Loucy (cell line): ENCODE measurements at regions not wholly inside any gene's neighbourhood (a gene's known extent, or its start where the extent isn't known, plus 50 kb on each side); places are given as distances from the start of the nearest gene placed in this dataset.

Experiments
- H2AFZ ChIP-seq: fragments of 200-600 bp; sonication (generic); 2 replicates; pipeline ENCODE4 v1.6.0; 2016; ENCODE audit warnings: antibody characterized with exemption, mild to moderate bottlenecking, low read length, moderate library complexity
- H3F3A ChIP-seq: fragments of 200-600 bp; 2 replicates; pipeline ENCODE4 v1.6.0; 2016; ENCODE audit warnings: antibody characterized with exemption, low read depth, mild to moderate bottlenecking
- H3K27me3 ChIP-seq: fragments of 200-600 bp; sonication (generic); 2 replicates; pipeline ENCODE4 v1.6.1; 2014; ENCODE audit warnings: low read length, mild to moderate bottlenecking; ENCODE audit not compliant: insufficient read depth, poor library complexity, severe bottlenecking
- H3K36me3 ChIP-seq: fragments of 200-600 bp; sonication (generic); 2 replicates; pipeline ENCODE4 v1.6.1; 2016; ENCODE audit warnings: low read length; ENCODE audit not compliant: insufficient read depth
- H3K4me1 ChIP-seq: fragments of 200-600 bp; sonication (generic); 2 replicates; pipeline ENCODE4 v1.5.1; 2014; ENCODE audit warnings: low read length, mild to moderate bottlenecking; ENCODE audit not compliant: insufficient read depth, poor library complexity, severe bottlenecking
- H3K4me2 ChIP-seq: fragments of 200-600 bp; sonication (generic); 2 replicates; pipeline ENCODE4 v1.6.0; 2014; ENCODE audit warnings: antibody characterized with exemption, low read length, low read depth, mild to moderate bottlenecking; ENCODE audit not compliant: poor library complexity, severe bottlenecking
- H3K4me3 ChIP-seq: fragments of 200-600 bp; sonication (generic); 2 replicates; pipeline ENCODE4 v1.5.1; 2014; ENCODE audit warnings: low read length, mild to moderate bottlenecking, mixed read lengths; ENCODE audit not compliant: poor library complexity, severe bottlenecking
- H3K79me2 ChIP-seq: fragments of 200-600 bp; sonication (generic); 2 replicates; pipeline ENCODE4 v1.6.1; 2014; ENCODE audit warnings: low read length; ENCODE audit not compliant: insufficient read depth
- H3K9ac ChIP-seq: fragments of 200-600 bp; sonication (generic); 2 replicates; pipeline ENCODE4 v1.6.0; 2014; ENCODE audit warnings: mild to moderate bottlenecking, low read depth, low read length, moderate library complexity; ENCODE audit not compliant: poor library complexity, severe bottlenecking
- H3K9me2 ChIP-seq: fragments of 200-600 bp; sonication (generic); replicated peaks from 2 replicates; pipeline ENCODE4 v1.6.1; 2016; ENCODE audit warnings: low read depth, low read length, mixed read lengths
- H3K9me3 ChIP-seq: fragments of 200-600 bp; sonication (generic); 2 replicates; pipeline ENCODE4 v1.6.1; 2014; ENCODE audit warnings: mild to moderate bottlenecking, antibody characterized with exemption, low read length, low read depth; ENCODE audit not compliant: insufficient read depth
- H4K20me1 ChIP-seq: fragments of 200-600 bp; sonication (generic); 2 replicates; pipeline ENCODE4 v1.6.0; 2014; ENCODE audit warnings: antibody characterized with exemption, low read length, mild to moderate bottlenecking; ENCODE audit not compliant: insufficient read depth, poor library complexity, severe bottlenecking
- CTCF ChIP-seq: fragments of 200-600 bp; sonication (generic); conservative IDR thresholded peaks from 2 replicates; pipeline ENCODE4 v1.5.1; 2014; ENCODE audit warnings: mild to moderate bottlenecking, antibody characterized with exemption, low read length
- EZH2phosphoT487 ChIP-seq: fragments of 200-600 bp; IDR thresholded peaks from 2 replicates; pipeline ENCODE4 v1.6.1; 2018; ENCODE audit warnings: antibody characterized with exemption, mild to moderate bottlenecking, moderate library complexity, borderline replicate concordance

- Histone ChIP-seq H4K20me1 (no peaks in the 10 kb centered on the region), H3K27me3 (no peaks in the 10 kb centered on the region), H3K4me3 (no peak overlapping the region), H3K9ac (no peak overlapping the region), H3K4me1 (no peaks in the 10 kb centered on the region), H2AFZ (no peak overlapping the region), H3K4me2 (no peak overlapping the region), H3K36me3 (no peaks in the 10 kb centered on the region), H3K9me3 (no peaks in the 10 kb centered on the region), H3F3A (no peaks in the 10 kb centered on the region), H3K9me2 (no peaks in the 10 kb centered on the region), H3K79me2 (no peaks in the 10 kb centered on the region)
- no peak for TF ChIP-seq EZH2phosphoT487
- TF ChIP-seq CTCF: no peak
Measured at GRCh38 chr2:196537311-196537710, 102.2 kb upstream of the CCDC150 start.

DNA sequence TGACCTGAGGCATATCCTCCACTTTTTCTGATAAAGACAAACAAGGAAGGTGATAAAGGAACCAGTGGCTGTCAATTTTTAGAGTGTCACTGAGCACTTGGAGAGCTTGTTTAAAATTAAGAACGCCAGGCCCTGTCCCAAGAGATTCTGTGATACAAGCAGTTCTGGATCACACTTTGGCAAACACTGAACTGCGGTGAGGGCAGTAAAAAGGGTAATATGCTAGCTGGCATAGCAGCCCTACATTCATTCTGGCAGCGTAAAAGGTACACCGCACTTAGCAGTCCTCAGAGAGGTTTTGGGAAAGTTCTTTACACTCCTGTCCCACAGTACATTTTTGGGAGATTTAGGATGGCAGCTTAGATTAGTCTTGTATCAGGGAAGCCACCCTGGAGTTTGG lies 101.3 kb upstream of the CCDC150 start:
- Histone ChIP-seq H2AFZ (no peak overlapping the region), H3K36me3 (no peaks in the 10 kb centered on the region), H3K9me2 (no peaks in the 10 kb centered on the region), H3K4me3 (no peak overlapping the region), H3K9me3 (no peaks in the 10 kb centered on the region), H3K79me2 (no peaks in the 10 kb centered on the region), H3K4me2 (no peak overlapping the region), H3K9ac (no peak overlapping the region), H3K27me3 (no peaks in the 10 kb centered on the region), H4K20me1 (no peaks in the 10 kb centered on the region), H3K4me1 (no peaks in the 10 kb centered on the region), H3F3A (no peaks in the 10 kb centered on the region)
- TF ChIP-seq CTCF: no peak
- no peak for TF ChIP-seq EZH2phosphoT487

DNA sequence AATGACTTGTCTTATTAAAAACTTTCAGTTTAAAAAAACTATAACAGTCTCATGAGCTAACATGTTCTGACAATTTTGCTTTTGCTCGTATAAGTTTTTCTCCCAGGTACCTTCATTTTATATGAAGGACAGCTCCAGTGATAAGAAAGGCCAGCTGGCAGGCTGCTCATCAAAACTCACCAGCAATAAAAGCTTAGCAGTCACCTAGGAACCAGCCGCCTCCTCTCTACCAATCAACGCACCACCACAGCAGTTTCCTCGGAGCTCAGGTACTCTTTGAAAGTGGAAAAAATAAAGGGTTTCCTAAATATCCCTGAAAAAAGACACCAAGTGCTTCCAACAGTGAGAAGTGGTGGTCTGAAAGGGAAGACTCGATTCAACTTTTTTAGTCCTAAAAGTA lies 100.9 kb upstream of the CCDC150 start:
- Histone ChIP-seq H3K4me3 (no peak overlapping the region), H3K79me2 (no peaks in the 10 kb centered on the region), H3K9ac (no peak overlapping the region), H3K4me2 (no peak overlapping the region), H3K9me3 (no peaks in the 10 kb centered on the region), H3K36me3 (no peaks in the 10 kb centered on the region), H4K20me1 (no peaks in the 10 kb centered on the region), H3K27me3 (no peaks in the 10 kb centered on the region), H3K4me1 (no peaks in the 10 kb centered on the region), H2AFZ (no peak overlapping the region), H3F3A (no peaks in the 10 kb centered on the region), H3K9me2 (no peaks in the 10 kb centered on the region)
- TF ChIP-seq EZH2phosphoT487 (no peak), CTCF (no peak)
